ENCODE measurements at regions not wholly inside any gene's neighbourhood (a gene's known extent, or its start where the extent isn't known, plus 50 kb on each side); places are given as distances from the start of the nearest gene placed in this dataset.

- H3K4me3 Mint-ChIP-seq = no peak overlapping the region
- ATAC-seq (no peak), DNase-seq (no peak)
- H3K27ac Mint-ChIP-seq = no peak overlapping the region
- no peaks in the 10 kb centered on the region for H3K27me3 Mint-ChIP-seq
- H3K4me1 Mint-ChIP-seq = no peaks in the 10 kb centered on the region
- H3K36me3 Mint-ChIP-seq (ENCODE audit: low read depth) = no peaks in the 10 kb centered on the region
- H3K9me3 ChIP-seq (ENCODE audit: control insufficient read depth, low read length, poor library complexity, severe bottlenecking) = no peaks in the 10 kb centered on the region
Measured at GRCh38 chr1:73901738-73902137, 296.2 kb downstream of the LRRIQ3 start.

- H3K9me3 ChIP-seq (ENCODE audit: control insufficient read depth, low read length, poor library complexity, severe bottlenecking) = no peaks in the 10 kb centered on the region
- DNase-seq = no peak
- Mint-ChIP-seq H3K27ac (no peak overlapping the region), H3K36me3 (ENCODE audit: low read depth) (no peaks in the 10 kb centered on the region), H3K27me3 (no peaks in the 10 kb centered on the region), H3K4me3 (no peak overlapping the region), H3K4me1 (no peaks in the 10 kb centered on the region)
- no peak for ATAC-seq
Measured at GRCh38 chr1:73899311-73899710, 298.7 kb downstream of the LRRIQ3 start.

GRCh38 chr1:73898540-73898939, 299.4 kb downstream of the LRRIQ3 start:
- no peak for DNase-seq
- H3K36me3 Mint-ChIP-seq (ENCODE audit: low read depth) = no peaks in the 10 kb centered on the region
- no peaks in the 10 kb centered on the region for H3K4me1 Mint-ChIP-seq
- no peaks in the 10 kb centered on the region for H3K9me3 ChIP-seq (ENCODE audit: control insufficient read depth, low read length, poor library complexity, severe bottlenecking)
- no peak overlapping the region for H3K27ac Mint-ChIP-seq
- H3K4me3 Mint-ChIP-seq = no peak overlapping the region
- H3K27me3 Mint-ChIP-seq = no peaks in the 10 kb centered on the region
- ATAC-seq = no peak

- H3K9me3 ChIP-seq (ENCODE audit: control insufficient read depth, low read length, poor library complexity, severe bottlenecking) = no peaks in the 10 kb centered on the region
- H3K36me3 Mint-ChIP-seq (ENCODE audit: low read depth) = no peaks in the 10 kb centered on the region
- H3K4me3 Mint-ChIP-seq = no peak overlapping the region
- H3K27me3 Mint-ChIP-seq = no peaks in the 10 kb centered on the region
- H3K27ac Mint-ChIP-seq = no peak overlapping the region
- DNase-seq = no peak
- no peaks in the 10 kb centered on the region for H3K4me1 Mint-ChIP-seq
- no peak for ATAC-seq
Measured at GRCh38 chr1:73887412-73887811, 310.6 kb downstream of the LRRIQ3 start.

GRCh38 chr1:73886716-73887115, 311.3 kb downstream of the LRRIQ3 start:
- Mint-ChIP-seq H3K27ac (no peak overlapping the region), H3K4me1 (no peaks in the 10 kb centered on the region), H3K27me3 (no peaks in the 10 kb centered on the region), H3K36me3 (ENCODE audit: low read depth) (no peaks in the 10 kb centered on the region), H3K4me3 (no peak overlapping the region)
- no peaks in the 10 kb centered on the region for H3K9me3 ChIP-seq (ENCODE audit: control insufficient read depth, low read length, poor library complexity, severe bottlenecking)
- ATAC-seq = no peak
- no peak for DNase-seq

- no peak for ATAC-seq
- Mint-ChIP-seq H3K4me3 (no peak overlapping the region), H3K27ac (no peak overlapping the region), H3K27me3 (no peaks in the 10 kb centered on the region), H3K36me3 (ENCODE audit: low read depth) (no peaks in the 10 kb centered on the region), H3K4me1 (no peaks in the 10 kb centered on the region)
- no peak for DNase-seq
- no peaks in the 10 kb centered on the region for H3K9me3 ChIP-seq (ENCODE audit: control insufficient read depth, low read length, poor library complexity, severe bottlenecking)
Measured at GRCh38 chr1:73874806-73875205, 323.2 kb downstream of the LRRIQ3 start.

- DNase-seq = no peak
- H3K9me3 ChIP-seq (ENCODE audit: control insufficient read depth, low read length, poor library complexity, severe bottlenecking) = no peaks in the 10 kb centered on the region
- Mint-ChIP-seq H3K4me3 (no peak overlapping the region), H3K4me1 (no peaks in the 10 kb centered on the region), H3K36me3 (ENCODE audit: low read depth) (no peaks in the 10 kb centered on the region), H3K27me3 (no peaks in the 10 kb centered on the region), H3K27ac (no peak overlapping the region)
- ATAC-seq = no peak
Measured at GRCh38 chr1:73868810-73869336, 329.1 kb downstream of the LRRIQ3 start.

GRCh38 chr1:73862355-73862754, 335.6 kb downstream of the LRRIQ3 start:
- no peaks in the 10 kb centered on the region for H3K27me3 Mint-ChIP-seq
- H3K9me3 ChIP-seq (ENCODE audit: control insufficient read depth, low read length, poor library complexity, severe bottlenecking) = no peaks in the 10 kb centered on the region
- H3K27ac Mint-ChIP-seq = no peak overlapping the region
- ATAC-seq (no peak), DNase-seq (no peak)
- H3K4me3 Mint-ChIP-seq = no peak overlapping the region
- no peaks in the 10 kb centered on the region for H3K36me3 Mint-ChIP-seq (ENCODE audit: low read depth)
- no peaks in the 10 kb centered on the region for H3K4me1 Mint-ChIP-seq

GRCh38 chr1:73860421-73860950, 337.5 kb downstream of the LRRIQ3 start:
- Mint-ChIP-seq H3K4me1 (no peaks in the 10 kb centered on the region), H3K4me3 (no peak overlapping the region), H3K36me3 (ENCODE audit: low read depth) (no peaks in the 10 kb centered on the region), H3K27ac (no peak overlapping the region), H3K27me3 (no peaks in the 10 kb centered on the region)
- no peaks in the 10 kb centered on the region for H3K9me3 ChIP-seq (ENCODE audit: control insufficient read depth, low read length, poor library complexity, severe bottlenecking)
- ATAC-seq (no peak), DNase-seq (no peak)

GRCh38 chr1:73859227-73859626, 338.7 kb downstream of the LRRIQ3 start:
- Mint-ChIP-seq H3K27me3 (no peaks in the 10 kb centered on the region), H3K4me3 (no peak overlapping the region), H3K36me3 (ENCODE audit: low read depth) (no peaks in the 10 kb centered on the region), H3K4me1 (no peaks in the 10 kb centered on the region), H3K27ac (no peak overlapping the region)
- H3K9me3 ChIP-seq (ENCODE audit: control insufficient read depth, low read length, poor library complexity, severe bottlenecking) = no peaks in the 10 kb centered on the region
- DNase-seq (no peak), ATAC-seq (no peak)

GRCh38 chr1:73854527-73854926, 343.4 kb downstream of the LRRIQ3 start:
- no peaks in the 10 kb centered on the region for H3K4me1 Mint-ChIP-seq
- no peaks in the 10 kb centered on the region for H3K9me3 ChIP-seq (ENCODE audit: control insufficient read depth, low read length, poor library complexity, severe bottlenecking)
- H3K36me3 Mint-ChIP-seq (ENCODE audit: low read depth) = no peaks in the 10 kb centered on the region
- no peaks in the 10 kb centered on the region for H3K27me3 Mint-ChIP-seq
- no peak overlapping the region for H3K4me3 Mint-ChIP-seq
- ATAC-seq (no peak), DNase-seq (no peak)
- H3K27ac Mint-ChIP-seq = no peak overlapping the region

GRCh38 chr1:73842436-73842835, 355.5 kb downstream of the LRRIQ3 start:
- Mint-ChIP-seq H3K36me3 (ENCODE audit: low read depth) (no peaks in the 10 kb centered on the region), H3K4me1 (no peaks in the 10 kb centered on the region), H3K27ac (no peak overlapping the region), H3K27me3 (no peaks in the 10 kb centered on the region), H3K4me3 (no peak overlapping the region)
- no peaks in the 10 kb centered on the region for H3K9me3 ChIP-seq (ENCODE audit: control insufficient read depth, low read length, poor library complexity, severe bottlenecking)
- ATAC-seq = no peak
- DNase-seq = no peak

- no peaks in the 10 kb centered on the region for H3K4me1 Mint-ChIP-seq
- no peaks in the 10 kb centered on the region for H3K9me3 ChIP-seq (ENCODE audit: control insufficient read depth, low read length, poor library complexity, severe bottlenecking)
- DNase-seq = no peak
- no peaks in the 10 kb centered on the region for H3K36me3 Mint-ChIP-seq (ENCODE audit: low read depth)
- ATAC-seq = no peak
- H3K4me3 Mint-ChIP-seq = no peak overlapping the region
- H3K27ac Mint-ChIP-seq = no peak overlapping the region
- H3K27me3 Mint-ChIP-seq = no peaks in the 10 kb centered on the region
Measured at GRCh38 chr1:73839922-73840321, 358.1 kb downstream of the LRRIQ3 start.

- no peaks in the 10 kb centered on the region for H3K4me1 Mint-ChIP-seq
- H3K27me3 Mint-ChIP-seq = no peaks in the 10 kb centered on the region
- no peak for DNase-seq
- H3K4me3 Mint-ChIP-seq = no peak overlapping the region
- no peak overlapping the region for H3K27ac Mint-ChIP-seq
- H3K36me3 Mint-ChIP-seq (ENCODE audit: low read depth) = no peaks in the 10 kb centered on the region
- no peak for ATAC-seq
- no peaks in the 10 kb centered on the region for H3K9me3 ChIP-seq (ENCODE audit: control insufficient read depth, low read length, poor library complexity, severe bottlenecking)
Measured at GRCh38 chr1:73832276-73833181, 365.4 kb downstream of the LRRIQ3 start.

Measured in T-helper 17 cell (primary cell).